Fibroblast of gingiva (primary cell): ENCODE measurements at regions not wholly inside any gene's neighbourhood (a gene's known extent, or its start where the extent isn't known, plus 50 kb on each side); places are given as distances from the start of the nearest gene placed in this dataset.
"Not testable (repeated sequence)": the region's sequence is repeated elsewhere in the genome, so short reads cannot be mapped to it uniquely, and the experiment has no call there.

Experiments used
- DNase-seq: peaks from one replicate; pipeline ENCODE4 v3.0.0-alpha.2; 2011; ENCODE audit warnings: low read depth

DNA sequence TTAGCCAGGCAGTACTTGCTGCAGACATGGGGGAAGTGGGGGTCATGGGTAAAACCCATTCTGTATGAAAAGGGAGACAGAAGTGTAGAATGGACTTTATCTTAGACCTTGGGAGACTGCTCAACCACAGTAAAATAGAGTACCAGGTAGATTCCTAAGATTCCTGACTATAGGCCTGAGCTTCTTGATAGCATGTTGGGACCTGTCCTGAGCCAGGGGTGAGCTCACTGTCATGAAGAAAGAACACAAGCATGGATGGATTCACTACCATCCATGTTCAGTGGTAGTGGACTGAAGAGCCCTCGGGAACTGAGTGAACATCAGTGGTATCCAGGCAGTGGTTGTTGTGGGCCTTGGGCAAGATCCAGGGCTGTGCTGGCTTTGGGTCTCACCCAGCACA, 1003.8 kb downstream of the TMTC2 start:
- no peak for DNase-seq

- no peak for DNase-seq
Observed at GRCh38 chr12:83689333-83689732, 1002.6 kb downstream of the TMTC2 start.

DNA sequence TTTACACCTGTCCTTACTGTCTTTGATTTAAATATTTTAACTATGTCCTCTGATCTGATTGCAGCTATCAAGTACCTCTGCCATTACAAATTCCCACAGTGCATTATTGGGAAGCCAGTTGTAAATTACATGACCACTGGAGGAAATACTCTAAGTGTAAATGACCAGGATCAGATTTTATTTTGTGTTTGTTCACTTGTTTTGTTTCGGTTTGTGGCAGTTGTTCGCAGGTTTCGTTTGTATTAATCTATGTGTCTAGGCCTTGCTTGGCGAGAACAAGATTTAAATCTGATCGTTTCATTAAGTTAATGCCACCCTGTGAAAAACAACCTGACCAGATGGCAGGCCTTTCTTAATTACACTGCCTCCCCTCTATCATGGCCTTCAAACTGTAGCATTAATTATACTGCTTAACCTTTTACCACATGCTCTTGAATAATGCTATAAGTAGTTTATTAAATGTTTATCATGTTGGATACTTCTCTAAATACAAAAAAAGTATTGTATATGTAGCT, 990.1 kb downstream of the TMTC2 start:
- no peak for DNase-seq

- no peak for DNase-seq
Observed at GRCh38 chr12:83666690-83667089, 980.0 kb downstream of the TMTC2 start.

DNA sequence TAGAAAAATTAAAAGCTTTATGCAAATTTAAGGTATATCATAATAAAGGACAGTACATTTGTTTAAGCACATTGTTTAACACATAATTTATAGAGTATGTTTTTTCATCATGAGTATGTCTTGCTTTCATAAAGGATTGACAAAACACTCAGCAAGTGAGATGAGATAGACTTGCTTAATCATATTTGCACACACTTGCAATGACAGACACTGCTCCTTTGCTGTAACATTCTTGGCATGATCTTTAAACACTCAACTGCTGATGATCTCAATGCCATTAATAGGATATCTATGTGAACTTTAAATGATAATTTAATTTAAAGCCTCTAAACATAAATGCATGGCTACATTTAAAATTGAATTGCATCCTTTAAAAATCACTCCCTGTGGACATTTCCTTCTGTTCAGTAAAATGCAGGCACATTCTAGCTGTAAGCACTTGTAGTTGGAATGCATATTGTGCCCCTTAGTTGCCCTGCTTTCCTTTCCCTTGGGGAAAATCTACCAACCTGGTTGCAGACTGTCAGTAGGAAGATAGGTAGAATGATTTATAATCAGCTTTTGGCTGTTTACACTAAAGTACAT, 979.0 kb downstream of the TMTC2 start:
- no peak for DNase-seq

DNA sequence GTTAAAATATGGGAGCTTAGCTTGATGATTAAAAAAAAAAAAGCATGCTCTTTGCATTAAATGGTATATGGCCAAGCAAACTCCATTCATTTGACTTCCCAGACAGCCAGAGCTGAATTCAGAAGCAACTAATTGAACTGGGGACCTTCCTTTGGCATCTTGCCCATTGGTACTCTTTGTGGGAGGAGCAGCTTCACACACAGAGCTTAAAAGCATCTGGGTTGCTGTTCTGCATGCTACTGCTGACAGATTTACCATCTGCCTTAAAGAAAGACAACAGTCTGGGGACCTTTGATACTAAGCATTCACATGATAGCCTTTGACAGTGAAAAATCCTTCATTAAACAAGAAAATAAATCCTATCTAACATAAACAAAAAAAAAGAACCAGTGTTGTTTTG, 977.9 kb downstream of the TMTC2 start:
- DNase-seq: no peak

DNA sequence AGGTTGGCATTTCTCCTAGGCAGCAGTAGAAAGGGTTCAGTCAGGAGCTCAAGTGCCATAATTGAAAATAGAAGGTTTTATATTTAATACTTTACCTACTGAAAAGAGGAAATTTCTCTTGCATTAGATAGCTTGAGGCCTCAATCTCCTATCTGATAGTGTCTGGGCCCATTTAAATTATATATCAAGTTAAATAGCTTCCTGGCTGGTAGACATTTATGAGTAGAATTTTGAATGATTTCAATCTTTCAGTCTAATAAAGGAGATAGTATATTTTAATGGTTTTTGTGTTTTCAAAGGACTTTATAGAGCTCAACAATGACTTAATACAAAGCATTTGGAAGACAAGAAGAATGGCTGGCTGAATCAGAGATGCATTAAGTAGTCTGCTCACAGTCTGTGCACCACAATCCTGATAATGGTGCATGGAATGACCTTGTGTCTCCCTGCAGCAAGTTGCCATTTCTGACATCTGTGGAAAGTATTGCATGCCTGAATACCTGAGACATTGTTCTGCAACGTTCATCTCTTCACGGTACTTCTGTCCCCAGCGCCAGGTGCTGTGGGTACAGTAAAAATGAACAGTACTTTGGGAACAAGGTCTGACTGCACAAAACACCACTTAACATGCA, 974.1 kb downstream of the TMTC2 start:
- DNase-seq: no peak

- no peak for DNase-seq
Observed at GRCh38 chr12:83659321-83659720, 972.6 kb downstream of the TMTC2 start.

GRCh38 chr12:83656004-83656403, 969.3 kb downstream of the TMTC2 start:
- DNase-seq: no peak

GRCh38 chr12:83642205-83642604, 955.5 kb downstream of the TMTC2 start:
- no peak for DNase-seq

GRCh38 chr12:83641789-83642188, 955.1 kb downstream of the TMTC2 start:
- no peak for DNase-seq

DNA sequence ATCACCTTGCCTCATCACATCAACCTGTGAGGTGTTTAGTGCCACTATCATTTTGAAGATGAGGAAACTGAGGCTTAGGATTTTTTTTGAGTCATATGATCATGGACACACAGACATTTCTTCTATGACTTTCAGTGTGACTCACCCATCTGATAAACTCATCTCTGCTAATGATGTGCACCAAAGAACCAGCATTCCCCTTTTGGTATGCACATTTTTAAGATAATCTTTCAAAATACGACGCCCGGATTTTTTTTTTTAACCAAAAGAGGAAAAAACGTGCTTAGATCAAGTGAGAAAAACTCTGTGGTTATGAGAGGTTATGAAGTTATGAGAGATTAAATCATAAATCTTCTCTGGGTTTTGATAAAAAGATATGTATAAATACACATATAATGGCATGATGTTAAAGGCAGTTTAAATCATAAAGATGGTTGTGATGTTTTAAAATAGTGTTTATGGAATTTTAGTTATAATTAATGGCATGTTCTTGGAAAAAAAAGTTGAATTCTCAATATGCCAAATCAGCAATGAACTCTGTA, 948.1 kb downstream of the TMTC2 start:
- no peak for DNase-seq

DNA sequence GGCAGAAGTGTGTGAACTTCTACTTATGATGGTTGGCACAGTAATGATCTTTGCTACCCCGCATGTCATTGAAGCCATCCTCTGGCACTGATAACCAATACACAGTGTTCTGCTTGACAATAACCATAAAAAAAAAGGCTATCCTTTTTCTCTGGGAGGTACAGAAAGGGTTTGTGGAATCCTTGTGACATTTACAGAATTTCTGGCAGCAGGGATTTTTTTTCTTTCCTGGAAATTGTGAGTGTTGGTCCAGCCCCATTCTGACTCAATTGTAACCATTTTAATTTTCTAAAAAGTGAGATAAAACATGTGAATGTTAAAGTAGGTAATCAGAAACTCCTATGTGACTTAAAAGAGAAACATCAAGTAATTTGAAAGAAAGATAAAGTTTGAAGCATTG, 943.8 kb downstream of the TMTC2 start:
- no peak for DNase-seq

DNA sequence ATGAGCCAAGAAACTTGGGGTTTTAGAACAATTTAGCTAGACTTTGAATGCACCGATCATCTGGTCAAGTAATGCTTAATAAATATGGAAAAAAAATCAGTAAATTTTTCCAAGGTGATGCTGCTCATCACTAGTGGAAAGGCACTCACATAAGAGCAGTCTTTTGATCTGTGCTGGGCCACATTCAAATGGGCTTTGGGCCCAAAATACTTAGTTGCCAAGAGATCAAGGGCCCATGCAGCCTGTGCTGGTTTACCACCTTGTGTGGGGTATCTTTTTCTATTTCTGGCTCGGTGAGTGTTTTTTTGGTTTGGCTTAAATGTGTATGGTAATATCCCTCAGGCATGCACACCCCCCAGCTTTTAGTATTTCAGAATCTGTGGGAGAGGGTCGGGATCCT, 943.2 kb downstream of the TMTC2 start:
- no peak for DNase-seq

DNA sequence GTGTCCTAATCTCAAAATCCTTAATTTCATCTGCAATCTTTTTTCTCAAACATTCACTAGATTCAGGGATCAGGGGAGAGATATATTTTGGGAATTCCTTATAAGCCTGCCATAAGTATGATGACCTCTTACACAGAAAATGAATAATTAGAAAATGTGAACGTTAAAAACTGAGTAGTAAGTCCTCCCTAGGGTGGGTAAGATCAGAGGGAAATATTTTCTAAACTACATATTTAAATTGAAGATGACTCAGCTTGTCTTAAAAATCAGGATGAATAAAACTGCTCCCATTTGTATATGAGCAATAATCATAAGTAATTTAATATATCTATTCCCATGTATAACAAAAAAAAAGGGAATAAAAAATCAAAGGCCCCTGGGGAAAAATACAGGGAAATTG, 935.5 kb downstream of the TMTC2 start:
- DNase-seq: no peak

DNA sequence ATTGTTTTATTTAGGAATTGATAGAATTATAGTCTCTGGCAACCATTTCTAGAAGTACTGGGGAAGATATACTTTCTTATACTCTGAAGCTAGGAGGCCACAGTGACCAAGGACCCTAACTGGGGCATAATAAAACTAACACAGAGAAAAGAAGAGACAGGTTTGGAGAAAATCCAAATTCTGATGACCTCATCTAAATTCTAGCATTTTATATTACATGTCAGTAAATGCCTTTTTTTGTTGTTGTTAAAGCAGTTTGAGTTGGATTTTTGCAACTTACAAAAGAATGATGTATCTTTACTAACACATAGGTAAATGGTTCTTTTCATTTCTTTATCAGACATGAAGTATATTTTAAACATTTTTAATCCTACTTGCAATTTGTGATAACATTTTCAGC, 933.3 kb downstream of the TMTC2 start:
- DNase-seq: no peak

GRCh38 chr12:83615152-83615551, 928.4 kb downstream of the TMTC2 start:
- no peak for DNase-seq

DNA sequence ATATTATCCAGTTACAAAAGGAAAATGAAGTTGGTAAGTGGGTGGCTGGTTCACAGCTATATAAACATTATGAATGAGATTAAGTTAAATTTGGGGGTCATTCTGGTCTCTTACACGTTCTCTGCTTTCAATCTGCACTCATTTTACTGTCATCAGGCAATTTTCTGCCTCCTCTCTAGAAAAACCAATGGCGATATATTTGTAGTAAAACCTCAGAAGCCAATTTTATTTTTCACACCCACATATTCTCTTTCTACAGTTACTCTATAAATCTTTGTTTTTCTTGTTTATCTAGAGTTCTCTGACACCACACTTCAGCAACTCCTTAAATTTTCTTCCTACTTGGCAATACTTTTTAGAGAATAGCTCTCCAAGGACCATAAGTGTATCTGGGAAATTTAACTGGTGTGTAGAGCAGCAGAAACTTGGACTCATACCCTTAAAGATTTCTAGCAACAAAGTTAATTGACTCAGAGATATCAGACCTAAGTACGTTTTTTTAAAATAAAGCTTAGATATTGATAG, 926.9 kb downstream of the TMTC2 start:
- no peak for DNase-seq

- DNase-seq: no peak
Observed at GRCh38 chr12:83603106-83603505, 916.4 kb downstream of the TMTC2 start.

- DNase-seq: no peak
Observed at GRCh38 chr12:83575326-83575725, 888.6 kb downstream of the TMTC2 start.

DNA sequence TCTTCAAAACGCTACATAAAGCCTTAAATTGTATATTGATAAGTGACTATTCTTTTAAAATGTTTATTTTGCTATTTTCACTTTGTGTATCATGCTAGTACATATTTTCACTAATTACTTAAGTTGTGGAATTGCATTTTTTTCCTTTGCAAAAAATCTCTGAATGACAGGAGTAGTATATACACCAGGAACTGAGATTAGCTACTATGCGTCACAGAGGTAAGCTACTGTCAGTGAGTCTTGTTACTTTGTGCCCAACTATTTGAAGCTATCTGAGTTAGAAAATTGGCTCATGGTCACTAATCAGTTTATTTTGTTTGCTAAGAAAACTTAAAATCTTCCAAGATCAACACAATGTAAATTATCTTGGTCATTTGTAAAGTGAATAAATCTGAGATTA, 887.4 kb downstream of the TMTC2 start:
- DNase-seq: no peak

- DNase-seq: peak; percentile 66
Observed at GRCh38 chr12:83573671-83574070, 887.0 kb downstream of the TMTC2 start.

GRCh38 chr12:83559650-83560049, 872.9 kb downstream of the TMTC2 start:
- DNase-seq: no peak

- not testable (repeated sequence) for DNase-seq
Observed at GRCh38 chr12:83556040-83556439, 869.3 kb downstream of the TMTC2 start.
